ENCODE measurements at regions not wholly inside any gene's neighbourhood (a gene's known extent, or its start where the extent isn't known, plus 50 kb on each side); places are given as distances from the start of the nearest gene placed in this dataset.

- Histone ChIP-seq H3K27ac (no peak overlapping the region), H3K9me3 (no peaks in the 10 kb centered on the region), H3K4me1 (no peaks in the 10 kb centered on the region), H3K36me3 (no peaks in the 10 kb centered on the region), H3K4me3 (no peak overlapping the region), H3K27me3 (peaks cover 0 to 3% (median 0%) of the 10 kb centered on the region in 4 donors)
- ATAC-seq (ENCODE audit: low FRiP score in 2 of 2) (no peak), DNase-seq (peak in 1 of 2 donors; percentile 8)
- TF ChIP-seq POLR2A (IDR thresholded peaks at IDR 0.05) (no peak), POLR2AphosphoS5 (IDR thresholded peaks at IDR 0.05) (no peak), EP300 (IDR thresholded peaks at IDR 0.05) (no peak), CTCF (IDR thresholded peaks at IDR 0.05) (no peak)
- WGBS, 2 donors, result 85 to 88% methylated on average over 15 to 16 of the region's 16 CpGs
These were observed 758.5 kb upstream of the RBFOX1 start for GRCh38 chr16:6574146-6574545.

GRCh38 chr16:6573577-6573976 is 759.1 kb upstream of the RBFOX1 start:
- Histone ChIP-seq H3K36me3 (no peaks in the 10 kb centered on the region), H3K9me3 (no peaks in the 10 kb centered on the region), H3K4me3 (no peak overlapping the region), H3K27me3 (peaks cover 0 to 3% (median 0%) of the 10 kb centered on the region in 4 donors), H3K4me1 (no peaks in the 10 kb centered on the region), H3K27ac (no peak overlapping the region)
- WGBS, 2 donors, result 26 to 34% methylated on average over 13 to 17 of the region's 22 CpGs
- ATAC-seq (ENCODE audit: low FRiP score in 2 of 2) (no peak), DNase-seq (peak; percentile 21 to 74)
- TF ChIP-seq POLR2AphosphoS5 (IDR thresholded peaks at IDR 0.05) (no peak), POLR2A (IDR thresholded peaks at IDR 0.05) (no peak), CTCF (IDR thresholded peaks at IDR 0.05) (no peak), EP300 (IDR thresholded peaks at IDR 0.05) (no peak)

- Histone ChIP-seq H3K4me1 (no peaks in the 10 kb centered on the region), H3K36me3 (no peaks in the 10 kb centered on the region), H3K27ac (no peak overlapping the region), H3K27me3 (peaks cover 0 to 3% (median 0%) of the 10 kb centered on the region in 4 donors), H3K4me3 (no peak overlapping the region), H3K9me3 (no peaks in the 10 kb centered on the region)
- no peak for DNase-seq
- no peak for ATAC-seq (ENCODE audit: low FRiP score in 2 of 2)
- 36 to 70% methylated on average over 5 of the region's 5 CpGs for WGBS, 2 donors
- no peak for TF ChIP-seq CTCF (IDR thresholded peaks at IDR 0.05)
- TF ChIP-seq EP300 (IDR thresholded peaks at IDR 0.05), result no peak
- TF ChIP-seq POLR2AphosphoS5 (IDR thresholded peaks at IDR 0.05), result no peak
- no peak for TF ChIP-seq POLR2A (IDR thresholded peaks at IDR 0.05)
These were observed 761.6 kb upstream of the RBFOX1 start for GRCh38 chr16:6571044-6571443.

GRCh38 chr16:6570530-6570929 is 762.1 kb upstream of the RBFOX1 start:
- ATAC-seq (ENCODE audit: low FRiP score in 2 of 2), result no peak

More at GRCh38 chr16:6570530-6570929, 762.1 kb upstream of the RBFOX1 start:
- no peaks in the 10 kb centered on the region for H3K9me3 ChIP-seq
- 85 to 86% methylated on average over 2 of the region's 2 CpGs for WGBS, 2 donors
- H3K36me3 ChIP-seq, result no peaks in the 10 kb centered on the region
- DNase-seq, result no peak
- peaks cover 0 to 3% (median 0%) of the 10 kb centered on the region in 4 donors for H3K27me3 ChIP-seq
- no peaks in the 10 kb centered on the region for H3K4me1 ChIP-seq
- TF ChIP-seq POLR2AphosphoS5 (IDR thresholded peaks at IDR 0.05) (no peak), EP300 (IDR thresholded peaks at IDR 0.05) (no peak), CTCF (IDR thresholded peaks at IDR 0.05) (no peak), POLR2A (IDR thresholded peaks at IDR 0.05) (no peak)
- no peak overlapping the region for H3K4me3 ChIP-seq
- no peak overlapping the region for H3K27ac ChIP-seq
